ENCODE measurements at regions not wholly inside any gene's neighbourhood (a gene's known extent, or its start where the extent isn't known, plus 50 kb on each side); places are given as distances from the start of the nearest gene placed in this dataset.

DNA sequence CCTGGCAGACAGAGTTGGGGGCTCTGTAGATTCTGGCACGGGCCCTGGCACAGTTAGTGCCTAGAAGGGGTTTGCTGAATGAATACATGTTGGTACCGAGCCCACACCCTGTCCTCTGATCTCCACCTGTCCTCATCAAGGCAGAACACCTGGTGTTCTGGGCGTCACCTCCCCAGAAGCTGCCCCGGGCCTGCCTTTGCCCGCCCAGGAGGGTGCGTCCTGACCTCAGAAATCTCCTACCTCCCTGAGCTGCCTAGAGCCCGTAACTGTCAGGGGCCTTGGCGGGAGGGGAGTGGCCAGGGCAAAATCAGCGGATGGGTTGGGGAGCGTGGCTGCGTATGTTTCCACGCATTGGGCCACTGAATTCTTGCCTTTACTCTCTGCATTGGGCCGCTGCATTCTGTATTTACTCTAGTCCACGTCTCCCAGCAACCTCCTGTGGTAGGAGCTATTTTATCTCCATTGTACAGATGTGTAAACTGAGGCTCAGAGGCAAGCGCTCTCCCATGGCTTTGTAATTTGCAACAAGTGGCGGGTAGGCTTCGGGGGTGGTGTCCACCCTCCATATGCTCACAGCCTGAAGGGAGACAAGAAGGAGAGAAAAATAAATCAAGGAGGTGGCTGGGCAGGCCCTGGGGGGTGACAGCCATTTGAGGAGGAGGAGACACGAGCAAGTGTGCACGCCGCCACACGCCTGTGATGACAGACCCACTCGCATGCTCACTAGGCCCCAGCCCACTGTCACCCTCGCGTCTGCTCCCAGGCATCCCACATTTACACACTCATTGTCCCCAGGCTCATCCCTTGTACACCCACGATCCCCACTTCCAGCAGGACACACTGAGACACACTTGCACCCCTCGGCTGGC lies 95.7 kb upstream of the WNT4 start:
- DNase-seq = no peak
- in situ Hi-C loops (cut with MboI; ENCODE audit: low pct_unique_long_range_greater_than_20kb, low sequenced_read_pairs) = no loop called here

DNA sequence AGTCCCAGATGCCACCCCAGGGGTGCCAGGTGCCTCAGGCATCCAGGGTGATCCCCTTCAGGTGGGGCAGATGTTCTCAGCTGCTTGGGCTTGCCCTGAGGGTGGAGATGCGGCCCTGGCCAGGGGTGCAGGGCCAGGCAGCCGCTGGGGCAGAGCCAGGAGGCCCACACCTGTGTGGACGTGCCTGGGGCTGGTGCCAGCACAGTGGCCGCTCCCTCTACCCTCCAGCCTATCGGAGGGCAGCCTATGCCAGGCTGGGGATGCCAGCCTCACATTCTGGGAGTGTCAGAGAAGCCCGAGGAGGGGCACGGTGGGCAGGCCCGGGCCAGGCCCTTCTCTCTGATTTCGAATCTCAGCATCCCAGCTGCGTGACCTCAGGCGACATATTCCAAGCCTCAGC lies 96.5 kb upstream of the WNT4 start:
- in situ Hi-C loops (cut with MboI; ENCODE audit: low pct_unique_long_range_greater_than_20kb, low sequenced_read_pairs) = no loop called here
- no peak for DNase-seq

GRCh38 chr1:22241250-22241649 lies 98.4 kb upstream of the WNT4 start:
- no peak for DNase-seq
- in situ Hi-C loops (cut with MboI; ENCODE audit: low pct_unique_long_range_greater_than_20kb, low sequenced_read_pairs) = no loop called here

DNA sequence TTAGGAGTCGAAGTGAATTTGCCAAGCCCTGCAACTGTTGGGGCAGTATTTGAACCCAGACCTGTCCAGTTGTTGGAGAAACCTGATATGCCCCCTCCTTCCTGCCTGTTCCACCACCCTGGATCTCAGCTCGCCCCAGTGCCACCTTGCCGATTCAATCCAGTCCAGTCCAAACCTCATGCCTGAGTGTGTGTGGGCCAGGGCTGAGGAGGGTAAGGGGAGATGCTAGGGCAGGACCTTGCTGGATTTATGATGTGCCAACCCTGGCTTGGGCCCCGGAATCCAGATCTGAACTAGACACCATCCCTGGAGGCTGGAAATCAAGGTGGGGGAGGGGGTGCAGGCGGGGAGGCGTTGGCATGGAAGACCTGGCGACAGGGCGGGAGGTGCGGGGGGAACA lies 98.9 kb upstream of the WNT4 start:
- in situ Hi-C loops (cut with MboI; ENCODE audit: low pct_unique_long_range_greater_than_20kb, low sequenced_read_pairs) = no loop called here
- DNase-seq = no peak

DNA sequence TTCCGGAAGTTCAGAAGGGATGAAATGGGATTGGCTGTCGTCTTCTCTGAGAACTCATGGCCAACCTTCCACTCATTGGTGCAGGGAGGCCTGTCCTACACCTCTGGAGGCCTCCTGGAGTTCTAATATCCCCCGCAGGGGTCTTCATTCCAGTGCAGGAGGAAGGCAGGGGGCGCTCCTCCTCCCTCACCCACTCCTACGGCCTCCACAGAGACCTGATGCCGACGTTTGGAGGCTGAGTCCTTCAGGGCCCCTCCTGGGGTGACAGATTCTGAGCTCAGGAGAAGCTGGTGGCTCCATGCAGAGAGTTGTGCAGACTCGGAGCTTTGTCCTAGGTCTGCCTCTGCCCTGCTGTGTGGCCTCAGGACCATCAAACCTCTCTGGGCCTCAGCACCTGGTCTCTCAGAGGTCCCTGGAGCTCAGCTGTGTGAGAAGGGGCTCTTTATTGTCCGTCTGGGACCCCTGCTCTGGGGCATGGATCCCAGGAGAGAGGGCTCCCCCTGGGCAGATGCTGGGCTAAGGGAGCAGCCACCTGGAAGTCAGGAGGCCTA lies 102.3 kb upstream of the WNT4 start:
- in situ Hi-C loops (cut with MboI; ENCODE audit: low pct_unique_long_range_greater_than_20kb, low sequenced_read_pairs) = no loop called here
- DNase-seq = no peak

GRCh38 chr1:22245726-22246125 lies 102.8 kb upstream of the WNT4 start:
- in situ Hi-C loops (cut with MboI; ENCODE audit: low pct_unique_long_range_greater_than_20kb, low sequenced_read_pairs) = no loop called here
- no peak for DNase-seq

DNA sequence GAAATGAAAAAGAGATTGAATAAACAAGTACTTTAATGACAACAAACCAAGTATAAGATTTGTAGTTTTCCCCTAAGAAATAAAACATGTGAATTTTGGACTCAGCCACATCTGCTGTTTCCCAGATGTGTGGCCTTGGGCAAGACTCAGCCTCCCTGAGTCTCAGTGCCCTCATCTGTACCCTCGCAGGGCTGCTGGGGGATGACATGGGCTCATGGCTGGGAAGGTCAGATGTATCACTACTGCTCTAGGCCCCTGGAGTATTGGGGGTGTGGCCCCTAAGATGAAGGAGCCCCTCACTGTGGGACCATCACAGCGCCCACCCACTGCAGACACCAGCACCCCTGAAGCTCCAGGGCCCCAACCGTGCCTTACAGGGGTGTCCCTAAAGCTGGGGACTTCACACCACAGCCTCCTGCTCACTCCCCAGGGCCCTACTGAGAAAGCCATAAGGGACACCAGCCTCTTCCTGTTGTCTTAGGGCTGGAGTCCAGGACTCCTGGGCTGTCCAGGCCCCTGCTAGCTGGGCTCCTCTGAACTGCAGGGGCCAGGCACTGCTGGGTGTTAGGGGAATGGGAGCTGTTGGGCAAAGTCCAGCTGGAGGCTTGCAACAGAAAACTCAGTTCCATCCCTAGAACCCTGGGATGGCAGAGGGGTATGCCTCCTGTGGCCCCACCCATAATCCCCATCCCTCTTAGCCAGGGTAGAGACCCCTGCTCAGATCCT lies 104.0 kb upstream of the WNT4 start:
- DNase-seq = no peak
- in situ Hi-C loops (cut with MboI; ENCODE audit: low pct_unique_long_range_greater_than_20kb, low sequenced_read_pairs) = no loop called here

DNA sequence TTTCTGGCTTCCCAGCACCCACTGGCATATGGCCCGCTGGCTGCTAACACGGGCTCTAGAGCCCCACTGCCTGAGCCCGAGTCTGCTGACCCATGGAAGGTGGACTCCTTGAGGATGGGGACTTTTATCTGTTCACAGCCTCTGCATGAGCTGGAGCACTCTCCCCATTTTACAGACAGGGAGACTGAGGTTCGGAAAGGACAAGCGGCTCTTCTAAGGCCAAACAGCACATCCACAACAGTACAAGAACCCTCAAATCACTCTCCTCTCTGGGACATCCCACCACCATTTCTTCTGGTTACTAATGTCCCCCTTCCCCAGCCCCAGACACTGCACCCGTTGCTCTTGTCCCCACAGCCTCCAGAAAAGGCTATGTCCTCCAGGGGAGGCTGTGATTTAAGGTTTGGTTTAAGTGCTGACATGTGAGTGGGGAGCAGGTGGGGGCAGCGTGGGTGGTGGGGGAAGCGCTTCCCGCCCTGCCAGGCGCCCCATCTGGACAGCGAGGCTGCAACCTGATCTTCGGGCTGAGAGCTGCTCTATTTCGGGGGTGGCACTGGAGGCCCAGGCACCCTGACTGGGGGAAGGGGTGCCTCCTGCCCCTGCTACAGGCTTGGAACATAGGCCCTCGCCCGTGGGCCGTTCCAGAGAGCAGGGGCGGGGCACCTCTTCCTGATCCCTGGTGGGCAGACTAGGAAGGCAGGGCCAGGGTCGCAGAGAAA lies 104.8 kb upstream of the WNT4 start:
- in situ Hi-C loops (cut with MboI; ENCODE audit: low pct_unique_long_range_greater_than_20kb, low sequenced_read_pairs) = no loop called here
- DNase-seq = no peak

DNA sequence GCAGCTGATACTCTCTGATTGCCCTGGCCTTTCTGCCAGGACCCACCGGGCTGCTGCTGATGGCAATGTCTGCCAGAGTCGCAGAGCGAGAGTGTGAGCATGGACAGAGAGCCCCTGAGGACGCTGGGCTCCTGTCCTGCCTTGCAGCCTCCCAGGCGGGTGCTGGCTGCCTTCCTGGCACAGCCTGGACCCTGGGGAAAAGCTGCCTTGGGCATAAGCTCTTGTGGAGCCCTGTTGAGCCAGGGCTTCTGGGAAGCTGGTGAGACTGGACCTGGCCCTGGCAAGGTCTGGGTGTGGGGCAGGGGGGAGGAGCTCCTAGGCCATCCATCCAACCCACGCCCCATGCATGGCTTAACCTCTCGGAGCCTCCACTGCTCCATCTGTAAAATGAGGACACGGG lies 105.8 kb upstream of the WNT4 start:
- DNase-seq = no peak
- in situ Hi-C loops (cut with MboI; ENCODE audit: low pct_unique_long_range_greater_than_20kb, low sequenced_read_pairs) = no loop called here

DNA sequence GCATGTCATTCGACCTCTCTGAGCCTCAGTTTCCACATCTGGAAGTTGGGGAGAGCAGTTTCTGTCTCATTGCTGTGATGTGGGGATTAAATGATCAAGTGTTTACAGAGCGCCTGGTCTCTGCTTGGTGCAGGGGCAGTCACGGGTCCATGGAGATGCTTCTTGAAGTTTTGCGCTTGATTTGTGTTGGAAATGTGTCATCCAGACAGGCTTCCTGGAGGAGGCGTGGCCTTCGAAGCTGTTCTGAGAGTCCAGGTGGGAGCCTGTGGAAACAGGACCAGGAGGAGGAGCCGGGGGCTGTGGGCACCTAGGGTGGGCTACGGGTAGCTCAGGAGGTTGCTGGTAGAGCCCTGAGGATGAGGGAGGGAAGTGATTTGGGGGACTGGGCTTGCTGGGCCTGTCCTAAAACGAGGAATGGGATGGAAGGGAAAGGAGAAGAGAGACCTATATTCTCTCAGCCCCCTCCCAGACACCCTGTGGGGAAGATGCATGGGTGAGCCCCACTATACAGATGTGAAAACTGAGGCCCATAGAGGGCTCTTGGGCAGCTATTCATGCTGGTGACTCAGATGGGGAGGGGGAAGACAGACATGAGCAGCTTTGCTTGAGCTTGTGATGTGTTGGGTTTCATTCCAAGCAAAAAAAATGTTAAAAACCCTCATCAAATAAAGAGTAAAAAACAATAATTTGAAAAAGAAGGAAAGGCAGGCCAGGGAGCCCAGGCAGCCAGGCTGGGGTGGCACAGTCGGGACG lies 107.2 kb upstream of the WNT4 start:
- no peak for DNase-seq

GRCh38 chr1:22250724-22251123 lies 107.8 kb upstream of the WNT4 start:
- in situ Hi-C loops (cut with MboI; ENCODE audit: low pct_unique_long_range_greater_than_20kb, low sequenced_read_pairs) = no loop called here
- no peak for DNase-seq

More for the DNA sequence above, 107.2 kb upstream of the WNT4 start:
- in situ Hi-C loops (cut with MboI; ENCODE audit: low pct_unique_long_range_greater_than_20kb, low sequenced_read_pairs) = no loop called here

DNA sequence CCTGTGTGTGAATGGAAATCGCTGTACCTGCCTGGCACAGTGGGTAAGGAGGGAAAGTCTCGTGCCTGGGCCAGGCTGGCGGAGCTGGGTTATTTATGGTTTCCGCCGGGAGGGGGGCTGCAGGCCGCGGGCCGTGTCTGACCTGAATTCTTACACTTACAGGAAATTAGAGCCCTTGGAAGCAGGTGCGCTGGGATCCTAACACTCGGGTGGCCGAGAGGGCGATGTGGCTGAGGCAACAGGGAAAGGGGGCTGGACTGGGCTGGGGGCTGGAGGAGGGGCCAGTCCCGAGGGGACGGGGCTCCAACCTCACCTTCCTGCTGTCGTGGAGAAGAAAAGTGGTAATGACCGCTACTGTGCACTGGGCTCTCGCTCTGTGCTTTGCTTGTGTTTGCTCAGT lies 109.4 kb upstream of the WNT4 start:
- no peak for DNase-seq
- in situ Hi-C loops (cut with MboI; ENCODE audit: low pct_unique_long_range_greater_than_20kb, low sequenced_read_pairs) = no loop called here

GRCh38 chr1:22253012-22253790 lies 110.3 kb upstream of the WNT4 start:
- in situ Hi-C loops (cut with MboI; ENCODE audit: low pct_unique_long_range_greater_than_20kb, low sequenced_read_pairs) = no loop called here
- DNase-seq = no peak

GRCh38 chr1:22254756-22255155 lies 111.9 kb upstream of the WNT4 start:
- in situ Hi-C loops (cut with MboI; ENCODE audit: low pct_unique_long_range_greater_than_20kb, low sequenced_read_pairs) = no loop called here

DNA sequence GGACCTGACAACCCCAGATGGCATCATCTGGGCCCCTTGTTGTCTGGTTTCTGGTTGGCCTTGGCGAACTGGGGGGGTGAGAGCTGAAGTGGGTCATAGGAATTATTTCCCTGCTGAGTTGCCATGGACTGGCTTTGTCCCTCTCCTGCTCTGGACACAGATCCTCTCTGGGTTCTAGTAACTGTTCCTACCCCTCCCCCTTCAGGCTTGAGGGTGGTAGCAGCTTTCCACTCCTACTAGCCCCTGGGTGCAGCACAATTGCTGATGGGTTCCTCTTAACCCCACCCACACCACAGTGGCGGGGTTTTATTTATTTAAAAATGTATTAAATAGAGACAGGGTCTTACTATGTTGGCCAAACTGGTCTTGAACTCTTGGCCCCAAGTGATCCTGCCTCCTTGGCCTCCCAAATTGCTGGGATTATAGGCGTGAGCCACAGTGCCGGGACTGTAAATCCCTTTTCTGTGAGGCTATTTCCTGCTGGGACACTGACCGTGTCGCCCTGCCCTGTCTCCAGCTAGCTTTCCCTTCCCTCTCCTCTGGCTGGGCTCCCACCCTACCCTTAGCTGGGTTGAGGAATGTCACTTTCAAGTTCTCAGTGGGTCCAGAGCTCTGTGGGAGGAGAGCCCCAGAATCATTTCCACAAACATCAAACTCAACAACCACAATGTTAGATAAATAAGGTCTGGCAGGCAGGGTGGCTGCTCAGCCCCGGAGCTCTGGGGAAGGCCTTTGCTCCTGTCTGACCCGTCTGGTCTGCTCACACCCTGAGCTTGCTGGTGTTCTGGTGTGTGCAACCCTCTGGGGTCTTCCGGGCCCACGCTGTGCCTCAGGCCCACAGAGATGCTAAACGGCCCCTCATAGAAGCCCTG lies 112.7 kb upstream of the WNT4 start:
- in situ Hi-C loops (cut with MboI; ENCODE audit: low pct_unique_long_range_greater_than_20kb, low sequenced_read_pairs) = no loop called here
- DNase-seq = no peak

More at GRCh38 chr1:22254756-22255155, 111.9 kb upstream of the WNT4 start:
- no peak for DNase-seq

- in situ Hi-C loops (cut with MboI; ENCODE audit: low pct_unique_long_range_greater_than_20kb, low sequenced_read_pairs) = no loop called here
- no peak for DNase-seq
These were observed 113.3 kb upstream of the WNT4 start for GRCh38 chr1:22256213-22256512.

Measured in KBM-7 (cell line).